Panc1 (cell line): ENCODE measurements at regions not wholly inside any gene's neighbourhood (a gene's known extent, or its start where the extent isn't known, plus 50 kb on each side); places are given as distances from the start of the nearest gene placed in this dataset.

Experiments
- ATAC-seq: fragments of 200-7000 bp; cut with Tn5 transposase; 2 replicates; pipeline ENCODE4 v1.9.1; 2020; ENCODE audit warnings: mild to moderate bottlenecking, moderate library complexity
- BruUV-seq: library from RNA; stranded (reverse); fragments of 400-500 nt; replicated peaks from 2 replicates; lab custom pipeline; 2021; lab: Mats Ljungman, UMichigan
- CTCF ChIA-PET: fragments of 300-600 bp; sonication (Branson Sonifier 250); formaldehyde crosslinking; loops from one replicate; lab custom pipeline; 2022; ENCODE audit warnings: antibody characterized with exemption; lab: Charles Lee
- POLR2A ChIA-PET: fragments of 300-600 bp; sonication (Branson Sonifier 250); formaldehyde crosslinking; loops from one replicate; lab custom pipeline; 2022; ENCODE audit warnings: antibody characterized with exemption; lab: Charles Lee
- DNase-seq: peaks from one replicate; pipeline ENCODE4 v3.0.0-alpha.2; 2010; ENCODE audit warnings: low read depth, low spot score
- H3K27ac ChIP-seq: 2 replicates; pipeline ENCODE4 v1.5.1; 2011; ENCODE audit warnings: mild to moderate bottlenecking, low read length, inconsistent platforms
- H3K27me3 ChIP-seq: fragments of 200-500 bp; sonication (Bioruptor generic); 2 replicates; pipeline ENCODE4 v1.6.0; 2014; ENCODE audit warnings: low read length, inconsistent platforms; ENCODE audit not compliant: control insufficient read depth, insufficient read depth
- H3K36me3 ChIP-seq: fragments of 200-500 bp; sonication (Bioruptor generic); 2 replicates; pipeline ENCODE4 v1.5.1; 2014; ENCODE audit warnings: inconsistent platforms, mild to moderate bottlenecking, low read length, moderate library complexity; ENCODE audit not compliant: control insufficient read depth, insufficient read depth
- H3K4me1 ChIP-seq: 2 replicates; pipeline ENCODE4 v1.5.1; 2011; ENCODE audit warnings: inconsistent platforms, mild to moderate bottlenecking, low read length, moderate library complexity; ENCODE audit not compliant: control insufficient read depth, insufficient read depth
- H3K4me3 ChIP-seq, 2 experiments: 2 replicates each; pipeline ENCODE4 v1.5.1; 2011 to 2012; ENCODE audit warnings: low read depth in 2 of 2, low read length in 2 of 2, mild to moderate bottlenecking in 2 of 2, inconsistent platforms in 1 of 2, moderate library complexity in 1 of 2
- H3K9me3 ChIP-seq: fragments of 200-500 bp; sonication (Bioruptor generic); 2 replicates; pipeline ENCODE4 v1.5.1; 2014; ENCODE audit warnings: low read depth, mild to moderate bottlenecking, inconsistent platforms, low read length, moderate library complexity; ENCODE audit not compliant: control insufficient read depth, insufficient read depth
- CTCF ChIP-seq: fragments of 450-650 bp; IDR thresholded peaks from 2 replicates; pipeline ENCODE4 v1.5.1; 2017; ENCODE audit warnings: mild to moderate bottlenecking
- POLR2AphosphoS5 ChIP-seq: IDR thresholded peaks from 2 replicates; pipeline ENCODE4 v1.6.1; 2012; ENCODE audit warnings: mild to moderate bottlenecking, low read depth, low read length, moderate library complexity
- REST ChIP-seq, 2 experiments: IDR thresholded peaks; 2 replicates each; pipeline ENCODE4 v1.6.1; 2011 to 2012; ENCODE audit warnings: low read depth in 2 of 2, control low read depth in 1 of 2, low read length in 1 of 2, mild to moderate bottlenecking in 1 of 2, moderate library complexity in 1 of 2; ENCODE audit not compliant: insufficient read depth in 1 of 2
- SIN3A ChIP-seq: IDR thresholded peaks from 2 replicates; pipeline ENCODE4 v1.6.1; 2012; ENCODE audit warnings: low read depth, mild to moderate bottlenecking, low read length, moderate library complexity, borderline replicate concordance; ENCODE audit not compliant: insufficient read depth
- TCF7L2 ChIP-seq: IDR thresholded peaks from 2 replicates; pipeline ENCODE4 v1.6.1; 2011; ENCODE audit warnings: mild to moderate bottlenecking, low read depth, low read length, inconsistent platforms
- in situ Hi-C: cut with HindIII; loops from 2 replicates; pipeline ENCODE4 v1.10.0; 2016; ENCODE audit warnings: low sequenced_read_pairs, low pct_unique_long_range_greater_than_20kb
- intact Hi-C: fragments of 100-400 bp; cut with micrococcal nuclease; formaldehyde crosslinking; loops from one replicate; pipeline ENCODE4 v1.10.0; 2022; ENCODE audit not compliant: unreplicated experiment

GRCh38 chr10:121313119-121313875, 284.9 kb downstream of the FGFR2 start:
- ChIA-PET POLR2A (no interaction called here), CTCF (no interaction called here)
- H3K9me3 ChIP-seq, result 0 out of 2 replicates have a peak, but pooled peaks cover 4% of the 10 kb centered on the region
- no peaks in the 10 kb centered on the region for H3K36me3 ChIP-seq
- ATAC-seq (no peak), DNase-seq (no peak)
- no peak for TF ChIP-seq REST (IDR thresholded peaks at IDR 0.05; ENCODE audit: insufficient read depth in 1 of 2, low read depth in 2 of 2, low read length in 1 of 2)
- TF ChIP-seq CTCF, result no peak; the same call in 1 of the 2 replicates
- no peak for TF ChIP-seq TCF7L2
- no peak for TF ChIP-seq SIN3A
- no peak for TF ChIP-seq POLR2AphosphoS5
- intact Hi-C loops, result no loop called here
- H3K27ac ChIP-seq, result no peak overlapping the region
- no peak overlapping the region for H3K4me3 ChIP-seq
- in situ Hi-C loops, result no loop called here
- no TSS peak for BruUV-seq
- no peaks in the 10 kb centered on the region for H3K4me1 ChIP-seq
- no peaks in the 10 kb centered on the region for H3K27me3 ChIP-seq

- no peak for ATAC-seq
- no peak overlapping the region for H3K27ac ChIP-seq
- no peak overlapping the region for H3K4me3 ChIP-seq
- H3K27me3 ChIP-seq, result no peaks in the 10 kb centered on the region
- H3K9me3 ChIP-seq, result peaks cover 7% of the 10 kb centered on the region; the same call in 1 of the 2 replicates
- TF ChIP-seq CTCF, result no peak
- TF ChIP-seq TCF7L2, result no peak
- no peak for TF ChIP-seq SIN3A
- TF ChIP-seq POLR2AphosphoS5, result no peak
- no peak for TF ChIP-seq REST (IDR thresholded peaks at IDR 0.05; ENCODE audit: insufficient read depth in 1 of 2, low read depth in 2 of 2, low read length in 1 of 2)
- no peaks in the 10 kb centered on the region for H3K4me1 ChIP-seq
- BruUV-seq, result no TSS peak
- POLR2A ChIA-PET, result no interaction called here
- in situ Hi-C loops, result no loop called here
- no peak for DNase-seq
- H3K36me3 ChIP-seq, result no peaks in the 10 kb centered on the region
- intact Hi-C loops, result no loop called here
- CTCF ChIA-PET, result no interaction called here
These were observed 281.8 kb downstream of the FGFR2 start for GRCh38 chr10:121316432-121316831.
